SK-N-SH (cell line): ENCODE measurements at regions not wholly inside any gene's neighbourhood (a gene's known extent, or its start where the extent isn't known, plus 50 kb on each side); places are given as distances from the start of the nearest gene placed in this dataset.
A peak's percentile ranks its signal among the peaks of the same experiment; 100 is the strongest.

Experiments
- CTCF ChIA-PET: fragments of 300-600, 350-600 bp; formaldehyde crosslinking; extraction: SDS; loops from one replicate; lab custom pipeline; 2021; lab: Yijun Ruan, JAX
- POLR2A ChIA-PET: fragments of 350-600 bp; sonication (Branson Sonifier 250); formaldehyde crosslinking; extraction: SDS; loops from one replicate; lab custom pipeline; 2020; ENCODE audit warnings: antibody characterized with exemption, inconsistent platforms; lab: Yijun Ruan, JAX
- DNase-seq: peaks from one replicate; pipeline ENCODE4 v3.0.0; 2012
- H2AFZ ChIP-seq: fragments of 200-600 bp; sonication (generic); 2 replicates; pipeline ENCODE4 v1.8.1; 2016; ENCODE audit warnings: antibody characterized with exemption, mild to moderate bottlenecking, low read depth
- H3F3A ChIP-seq: fragments of 200-600 bp; sonication (generic); replicated peaks from 2 replicates; pipeline ENCODE3; 2016; ENCODE audit warnings: antibody characterized with exemption, mild to moderate bottlenecking; ENCODE audit not compliant: insufficient read depth
- H3K27ac ChIP-seq, 2 experiments: fragments of 200-500 bp in 1 of 2; fragments of 200-600 bp in 1 of 2; sonication (Bioruptor generic) in 1 of 2; sonication (generic), shearing (Covaris generic) in 1 of 2; 2 replicates each; pipeline versions ENCODE4 v1.5.1 to v1.6.1; 2014 to 2016; ENCODE audit warnings: low read depth in 2 of 2, inconsistent platforms in 1 of 2, low read length in 1 of 2, mild to moderate bottlenecking in 1 of 2, mixed read lengths in 1 of 2
- H3K27me3 ChIP-seq: fragments of 200-600 bp; sonication (generic), shearing (Covaris generic); 2 replicates; pipeline ENCODE4 v1.6.1; 2016; ENCODE audit warnings: mixed run types; ENCODE audit not compliant: insufficient read depth
- H3K36me3 ChIP-seq, 2 experiments: fragments of 200-500 bp in 1 of 2; fragments of 200-600 bp in 1 of 2; sonication (Bioruptor generic) in 1 of 2; sonication (generic) in 1 of 2; replicated peaks in 1 of 2; 2 replicates each; pipeline versions ENCODE3 to v1.5.1; 2014 to 2016; ENCODE audit warnings: low read length in 1 of 2, mild to moderate bottlenecking in 1 of 2; ENCODE audit not compliant: insufficient read depth in 2 of 2, control insufficient read depth in 1 of 2
- H3K4me1 ChIP-seq, 2 experiments: fragments of 200-500 bp in 1 of 2; fragments of 200-600 bp in 1 of 2; sonication (Bioruptor generic) in 1 of 2; sonication (generic), shearing (Covaris generic) in 1 of 2; 2 replicates each; pipeline versions ENCODE4 v1.5.1 to v1.6.1; 2014 to 2016; ENCODE audit warnings: low read depth in 1 of 2, low read length in 1 of 2, mixed run types in 1 of 2; ENCODE audit not compliant: insufficient read depth in 2 of 2, control insufficient read depth in 1 of 2
- H3K4me2 ChIP-seq: fragments of 200-600 bp; sonication (generic), shearing (Covaris generic); 2 replicates; pipeline ENCODE4 v1.6.1; 2017; ENCODE audit warnings: mixed run types
- H3K4me3 ChIP-seq, 2 experiments: fragments of 200-500 bp in 1 of 2; fragments of 200-600 bp in 1 of 2; sonication (Bioruptor generic) in 1 of 2; sonication (generic), shearing (Covaris generic) in 1 of 2; 2 replicates each; pipeline versions ENCODE4 v1.5.1 to v1.8.1; 2014 to 2016; ENCODE audit warnings: low read depth in 2 of 2, inconsistent platforms in 1 of 2, low read length in 1 of 2, mild to moderate bottlenecking in 1 of 2, mixed read lengths in 1 of 2, moderate library complexity in 1 of 2
- H3K79me2 ChIP-seq: fragments of 200-600 bp; sonication (generic); 2 replicates; pipeline ENCODE4 v1.8.1; 2017; ENCODE audit warnings: mild to moderate bottlenecking; ENCODE audit not compliant: insufficient read depth
- H3K9ac ChIP-seq: fragments of 200-600 bp; sonication (generic); 2 replicates; pipeline ENCODE4 v1.6.1; 2017; ENCODE audit warnings: mixed run types
- H3K9me2 ChIP-seq: fragments of 200-600 bp; sonication (generic); 2 replicates; pipeline ENCODE4 v1.6.1; 2017; ENCODE audit warnings: mixed run types
- H3K9me3 ChIP-seq: fragments of 200-600 bp; sonication (generic); 2 replicates; pipeline ENCODE4 v1.6.1; 2017; ENCODE audit warnings: mixed run types, mild to moderate bottlenecking, moderate library complexity
- H4K20me1 ChIP-seq: fragments of 200-600 bp; sonication (generic); 2 replicates; pipeline ENCODE4 v1.6.1; 2017; ENCODE audit warnings: mild to moderate bottlenecking, mixed run types; ENCODE audit not compliant: insufficient read depth
- NRF1 ChIP-seq: IDR thresholded peaks from 2 replicates; pipeline ENCODE4 v1.6.1; 2012; ENCODE audit warnings: low read depth, mild to moderate bottlenecking, low read length
- SIN3A ChIP-seq: IDR thresholded peaks from 2 replicates; pipeline ENCODE4 v1.6.1; 2012; ENCODE audit warnings: low read depth, mild to moderate bottlenecking, low read length, moderate library complexity, borderline replicate concordance
- TCF12 ChIP-seq: IDR thresholded peaks from 2 replicates; pipeline ENCODE4 v1.4.0; 2012
- WGBS: methylation state at CpG from one replicate; pipeline ENCODE4 v1.1.6; 2017; ENCODE audit warnings: low lambda C conversion rate; 5-methylcytosine and 5-hydroxymethylcytosine counted together
- TF ChIP-seq, protein P1 (sequence below): fragments of 150-350 bp; IDR thresholded peaks from 2 replicates; pipeline ENCODE4 v1.6.1; 2017; ENCODE audit warnings: antibody characterized with exemption, low read length, low read depth, borderline replicate concordance
- TF ChIP-seq, protein P2 (sequence below): fragments of 150-350 bp; IDR thresholded peaks from 2 replicates; pipeline ENCODE4 v1.6.1; 2016; ENCODE audit warnings: mild to moderate bottlenecking, low read depth, low read length
- TF ChIP-seq, protein P3 (sequence below): IDR thresholded peaks from 2 replicates; pipeline ENCODE4; 2012

DNA sequence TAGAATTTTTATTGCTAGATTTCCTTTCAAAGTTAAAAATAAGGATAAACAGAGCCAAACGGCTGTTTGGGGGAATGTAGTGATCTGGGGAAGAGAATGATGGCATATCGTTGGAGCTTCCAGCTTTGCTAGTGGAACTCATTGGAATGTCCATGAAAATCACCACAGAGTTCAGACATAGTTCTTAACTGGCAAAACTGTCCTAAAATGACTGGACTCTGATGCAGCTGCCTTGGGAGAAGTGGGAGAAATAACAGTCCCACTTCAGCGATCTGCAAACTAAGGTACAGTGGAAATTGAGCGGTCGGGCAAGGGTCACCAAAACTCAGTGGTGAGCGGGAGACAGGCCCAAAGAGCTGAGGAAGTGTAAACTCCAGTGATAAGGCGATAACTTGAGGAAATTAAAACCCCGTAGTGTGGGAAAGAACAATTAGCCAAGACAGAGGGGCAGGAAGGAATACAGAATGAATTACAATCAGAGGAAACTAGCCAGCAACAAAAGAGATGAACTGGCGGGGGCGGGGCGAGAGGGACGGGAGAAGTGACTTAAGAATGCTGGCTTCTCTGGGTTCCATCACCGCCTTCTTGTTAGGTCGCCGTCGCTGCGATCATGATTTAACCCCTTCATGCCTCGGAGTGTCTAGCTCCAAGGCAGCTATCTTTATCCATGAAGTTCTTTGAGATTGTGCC is 89.8 kb upstream of the ARHGAP29 start:
- no peaks in the 10 kb centered on the region for H3K9me3 ChIP-seq

DNA sequence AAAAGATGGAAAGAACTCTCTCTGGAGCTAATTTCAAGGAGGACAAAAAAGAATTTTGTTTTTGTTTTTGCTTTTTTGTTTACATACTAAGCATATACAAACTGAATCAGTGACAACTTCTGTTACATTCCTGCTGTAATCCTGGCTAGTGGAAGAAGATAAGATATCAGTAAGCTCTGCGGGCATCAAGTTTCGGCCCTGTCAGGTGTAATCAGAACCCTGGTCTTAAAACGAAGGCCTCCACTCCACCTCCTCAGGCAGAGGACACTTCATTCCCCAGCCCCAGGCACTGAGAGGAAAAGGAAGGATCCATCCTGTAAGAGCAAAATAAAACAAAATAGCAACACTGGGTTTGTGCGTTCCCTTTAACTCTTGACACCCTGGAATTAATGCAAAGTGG is 88.9 kb upstream of the ARHGAP29 start:
- peaks cover 23 to 50% of the 10 kb centered on the region in 2 experiments for H3K4me1 ChIP-seq
- no peak for DNase-seq

More for the DNA sequence above, 89.8 kb upstream of the ARHGAP29 start:
- H3K4me3 ChIP-seq = no peak overlapping the region
- no peaks in the 10 kb centered on the region for H3K27me3 ChIP-seq
- H3K36me3 ChIP-seq = no peaks in the 10 kb centered on the region
- no peak for DNase-seq
- ChIA-PET POLR2A (no interaction called here), CTCF (interaction anchor here (0.6 to 3.8 kb wide), 6 partner anchors 9 to 302 kb away, joined by 3 to 49 read pairs (median 4); partner anchors contain the start of gene ARHGAP29)
- 0 out of 2 replicates have a peak overlapping the region, but pooled peaks have one; percentile 53 for H3K9ac ChIP-seq
- H3K27ac ChIP-seq = peak overlapping the region; percentile 88 to 89
- TF ChIP-seq, protein P1, sequence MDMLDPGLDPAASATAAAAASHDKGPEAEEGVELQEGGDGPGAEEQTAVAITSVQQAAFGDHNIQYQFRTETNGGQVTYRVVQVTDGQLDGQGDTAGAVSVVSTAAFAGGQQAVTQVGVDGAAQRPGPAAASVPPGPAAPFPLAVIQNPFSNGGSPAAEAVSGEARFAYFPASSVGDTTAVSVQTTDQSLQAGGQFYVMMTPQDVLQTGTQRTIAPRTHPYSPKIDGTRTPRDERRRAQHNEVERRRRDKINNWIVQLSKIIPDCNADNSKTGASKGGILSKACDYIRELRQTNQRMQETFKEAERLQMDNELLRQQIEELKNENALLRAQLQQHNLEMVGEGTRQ = no peak
- TF ChIP-seq TCF12 = no peak
- TF ChIP-seq SIN3A = no peak
- TF ChIP-seq, protein P2, sequence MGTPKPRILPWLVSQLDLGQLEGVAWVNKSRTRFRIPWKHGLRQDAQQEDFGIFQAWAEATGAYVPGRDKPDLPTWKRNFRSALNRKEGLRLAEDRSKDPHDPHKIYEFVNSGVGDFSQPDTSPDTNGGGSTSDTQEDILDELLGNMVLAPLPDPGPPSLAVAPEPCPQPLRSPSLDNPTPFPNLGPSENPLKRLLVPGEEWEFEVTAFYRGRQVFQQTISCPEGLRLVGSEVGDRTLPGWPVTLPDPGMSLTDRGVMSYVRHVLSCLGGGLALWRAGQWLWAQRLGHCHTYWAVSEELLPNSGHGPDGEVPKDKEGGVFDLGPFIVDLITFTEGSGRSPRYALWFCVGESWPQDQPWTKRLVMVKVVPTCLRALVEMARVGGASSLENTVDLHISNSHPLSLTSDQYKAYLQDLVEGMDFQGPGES = no peak
- peaks cover 17 to 43% of the 10 kb centered on the region in 2 experiments for H3K4me1 ChIP-seq
- H3K79me2 ChIP-seq = no peaks in the 10 kb centered on the region
- H2AFZ ChIP-seq = no peak overlapping the region
- H3F3A ChIP-seq = peaks cover 31% of the 10 kb centered on the region
- H4K20me1 ChIP-seq = no peaks in the 10 kb centered on the region
- no peaks in the 10 kb centered on the region for H3K9me2 ChIP-seq
- H3K4me2 ChIP-seq = peak overlapping the region; percentile 65
- WGBS = 88% methylated on average over 18 of the region's 18 CpGs

More for the DNA sequence above, 88.9 kb upstream of the ARHGAP29 start:
- Histone ChIP-seq H3K9me2 (no peaks in the 10 kb centered on the region), H3K36me3 (no peaks in the 10 kb centered on the region), H3K4me3 (peak overlapping the region; percentile 1 to 4; a peak in 1 of 4 replicates)
- POLR2A ChIA-PET = no interaction called here
- TF ChIP-seq, protein P2 = no peak
- TF ChIP-seq, protein P3, sequence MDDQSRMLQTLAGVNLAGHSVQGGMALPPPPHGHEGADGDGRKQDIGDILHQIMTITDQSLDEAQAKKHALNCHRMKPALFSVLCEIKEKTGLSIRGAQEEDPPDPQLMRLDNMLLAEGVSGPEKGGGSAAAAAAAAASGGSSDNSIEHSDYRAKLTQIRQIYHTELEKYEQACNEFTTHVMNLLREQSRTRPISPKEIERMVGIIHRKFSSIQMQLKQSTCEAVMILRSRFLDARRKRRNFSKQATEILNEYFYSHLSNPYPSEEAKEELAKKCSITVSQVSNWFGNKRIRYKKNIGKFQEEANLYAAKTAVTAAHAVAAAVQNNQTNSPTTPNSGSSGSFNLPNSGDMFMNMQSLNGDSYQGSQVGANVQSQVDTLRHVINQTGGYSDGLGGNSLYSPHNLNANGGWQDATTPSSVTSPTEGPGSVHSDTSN = peak; percentile 64
- TF ChIP-seq NRF1 = no peak
- TF ChIP-seq, all 33 proteins: peak for 1
- Histone ChIP-seq H3K9me3 (no peaks in the 10 kb centered on the region), H3F3A (peaks cover 31% of the 10 kb centered on the region), H3K27me3 (no peaks in the 10 kb centered on the region), H3K79me2 (no peaks in the 10 kb centered on the region), H3K9ac (peak overlapping the region; percentile 53), H4K20me1 (no peaks in the 10 kb centered on the region), H3K27ac (peak overlapping the region; percentile 88 to 89), H2AFZ (no peak overlapping the region), H3K4me2 (peak overlapping the region; percentile 65)
- CTCF ChIA-PET = interaction anchor here (0.7 to 3.8 kb wide), 7 partner anchors 10 to 301 kb away, joined by 3 to 49 read pairs (median 4); no protein-coding TSS in a partner anchor
- WGBS = 24% methylated on average over 4 of the region's 4 CpGs
